Liver (tissue), 7 donors: ENCODE measurements at regions not wholly inside any gene's neighbourhood (a gene's known extent, or its start where the extent isn't known, plus 50 kb on each side); places are given as distances from the start of the nearest gene placed in this dataset.
A peak's percentile ranks its signal among the peaks of the same experiment; 100 is the strongest.

ENCODE experiments used
- DNase-seq: peaks from one replicate; pipeline ENCODE4 v3.0.0-alpha.2; 2017; ENCODE audit warnings: low spot score
- H3K27ac ChIP-seq, 2 donors: one replicate each; pipeline ENCODE4 v1.7.0; 2013; ENCODE audit warnings: inconsistent platforms in 2 of 2, low read length in 2 of 2, control low read depth in 1 of 2, low read depth in 1 of 2, mild to moderate bottlenecking in 1 of 2
- H3K27me3 ChIP-seq, 4 donors: one replicate each; pipeline versions ENCODE4 v1.6.1 to v1.7.0; 2013; ENCODE audit warnings: low read length in 3 of 4, inconsistent platforms in 1 of 4, mild to moderate bottlenecking in 1 of 4, moderate library complexity in 1 of 4; ENCODE audit not compliant: control insufficient read depth in 4 of 4, insufficient read depth in 4 of 4
- H3K36me3 ChIP-seq, 4 donors: one replicate each; pipeline versions ENCODE4 v1.6.1 to v1.7.0; 2013; ENCODE audit warnings: low read length in 3 of 4, mild to moderate bottlenecking in 3 of 4, low read depth in 1 of 4, moderate library complexity in 1 of 4; ENCODE audit not compliant: control insufficient read depth in 4 of 4, insufficient read depth in 3 of 4
- H3K4me1 ChIP-seq, 4 donors: one replicate each; pipeline versions ENCODE4 v1.6.1 to v1.7.0; 2013; ENCODE audit warnings: low read length in 3 of 4, mild to moderate bottlenecking in 3 of 4, moderate library complexity in 1 of 4; ENCODE audit not compliant: control insufficient read depth in 4 of 4, insufficient read depth in 4 of 4
- H3K4me3 ChIP-seq, 3 donors: one replicate each; pipeline versions ENCODE4 v1.6.1 to v1.7.0; 2013; ENCODE audit warnings: low read length in 3 of 3, control low read depth in 1 of 3, low read depth in 1 of 3, mild to moderate bottlenecking in 1 of 3
- H3K9ac ChIP-seq, 2 donors: one replicate each; pipeline ENCODE4 v1.7.0; 2013; ENCODE audit warnings: low read length in 2 of 2, mild to moderate bottlenecking in 2 of 2, moderate library complexity in 2 of 2, control low read depth in 1 of 2, low read depth in 1 of 2
- H3K9me3 ChIP-seq, 4 donors: one replicate each; pipeline versions ENCODE4 v1.6.1 to v1.7.0; 2013; ENCODE audit warnings: low read length in 3 of 4; ENCODE audit not compliant: control insufficient read depth in 4 of 4
- FOXA2 ChIP-seq: IDR thresholded peaks from 2 replicates; pipeline ENCODE4 v1.6.1; 2016; ENCODE audit warnings: antibody characterized with exemption
- GABPA ChIP-seq, 2 donors: IDR thresholded peaks in 1 of 2; conservative IDR thresholded peaks in 1 of 2; 2 replicates each; pipeline ENCODE4 v1.6.1; 2016; ENCODE audit warnings: antibody characterized with exemption in 2 of 2, mild to moderate bottlenecking in 1 of 2, moderate library complexity in 1 of 2
- HNF4G ChIP-seq: IDR thresholded peaks from 2 replicates; pipeline ENCODE4 v1.6.1; 2016; ENCODE audit warnings: antibody characterized with exemption
- JUND ChIP-seq, 2 donors: IDR thresholded peaks; 2 replicates each; pipeline ENCODE4 v1.6.1; 2016; ENCODE audit warnings: antibody characterized with exemption in 2 of 2
- NR2F2 ChIP-seq: IDR thresholded peaks from 2 replicates; pipeline ENCODE4 v1.6.1; 2016; ENCODE audit warnings: antibody characterized with exemption
- RXRA ChIP-seq, 2 donors: IDR thresholded peaks; 2 replicates each; pipeline ENCODE4 v1.6.1; 2017 to 2018; ENCODE audit warnings: antibody characterized with exemption in 2 of 2, mild to moderate bottlenecking in 1 of 2
- SP1 ChIP-seq: IDR thresholded peaks from 2 replicates; pipeline ENCODE4 v1.6.1; 2018; ENCODE audit warnings: antibody characterized with exemption, mild to moderate bottlenecking
- TAF1 ChIP-seq: conservative IDR thresholded peaks from 2 replicates; pipeline ENCODE4 v1.6.1; 2016; ENCODE audit warnings: antibody characterized with exemption, mild to moderate bottlenecking
- YY1 ChIP-seq: IDR thresholded peaks from 2 replicates; pipeline ENCODE4 v1.6.1; 2016; ENCODE audit warnings: antibody characterized with exemption, mild to moderate bottlenecking
- WGBS: extraction: QIAGEN DNeasy Blood & Tissue Kit; methylation state at CpG from one replicate; pipeline ENCODE4 v1.1.7; 2013; 5-methylcytosine and 5-hydroxymethylcytosine counted together
- TF ChIP-seq, protein P1 (sequence below): IDR thresholded peaks from 2 replicates; pipeline ENCODE4 v1.6.1; 2016; ENCODE audit warnings: antibody characterized with exemption, mild to moderate bottlenecking
- TF ChIP-seq, protein P2 (sequence below): IDR thresholded peaks from 2 replicates; pipeline ENCODE4 v1.6.1; 2016; ENCODE audit warnings: antibody characterized with exemption
- TF ChIP-seq, protein P3 (sequence below): IDR thresholded peaks from 2 replicates; pipeline ENCODE4 v1.6.1; 2016; ENCODE audit warnings: antibody characterized with exemption
- TF ChIP-seq, protein P4 (sequence below): IDR thresholded peaks from 2 replicates; pipeline ENCODE4 v1.6.1; 2016; ENCODE audit warnings: antibody characterized with exemption
- donor health status: healthy.
- donor health status: healthy.
- donor health status: healthy.
- donor health status: healthy.

DNA sequence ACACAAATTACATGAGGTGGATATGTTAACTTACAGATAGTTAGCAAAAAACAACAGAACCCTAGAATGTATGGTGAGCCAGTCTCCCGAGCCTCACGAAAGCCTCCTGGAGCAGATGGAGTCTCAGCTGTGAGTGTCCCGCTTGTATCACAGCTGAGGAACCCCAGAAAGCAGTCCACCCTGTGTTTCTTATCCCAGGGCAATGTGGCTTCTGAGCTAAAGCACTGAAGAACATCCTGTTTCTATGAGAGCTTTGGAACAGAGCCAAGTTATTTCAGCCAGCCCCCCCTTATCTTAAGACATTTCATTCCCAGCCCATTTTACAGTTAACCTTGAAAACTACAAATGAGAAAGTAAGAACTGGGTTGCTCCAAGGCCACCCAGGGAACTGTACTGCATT lies 1220.9 kb upstream of the CDH6 start:
- WGBS = 65% methylated on average over 3 of the region's 3 CpGs
- H3K9me3 ChIP-seq = no peaks in the 10 kb centered on the region
- no peak for TF ChIP-seq SP1
- TF ChIP-seq RXRA (IDR thresholded peaks at IDR 0.05) = no peak
- TF ChIP-seq, protein P1, sequence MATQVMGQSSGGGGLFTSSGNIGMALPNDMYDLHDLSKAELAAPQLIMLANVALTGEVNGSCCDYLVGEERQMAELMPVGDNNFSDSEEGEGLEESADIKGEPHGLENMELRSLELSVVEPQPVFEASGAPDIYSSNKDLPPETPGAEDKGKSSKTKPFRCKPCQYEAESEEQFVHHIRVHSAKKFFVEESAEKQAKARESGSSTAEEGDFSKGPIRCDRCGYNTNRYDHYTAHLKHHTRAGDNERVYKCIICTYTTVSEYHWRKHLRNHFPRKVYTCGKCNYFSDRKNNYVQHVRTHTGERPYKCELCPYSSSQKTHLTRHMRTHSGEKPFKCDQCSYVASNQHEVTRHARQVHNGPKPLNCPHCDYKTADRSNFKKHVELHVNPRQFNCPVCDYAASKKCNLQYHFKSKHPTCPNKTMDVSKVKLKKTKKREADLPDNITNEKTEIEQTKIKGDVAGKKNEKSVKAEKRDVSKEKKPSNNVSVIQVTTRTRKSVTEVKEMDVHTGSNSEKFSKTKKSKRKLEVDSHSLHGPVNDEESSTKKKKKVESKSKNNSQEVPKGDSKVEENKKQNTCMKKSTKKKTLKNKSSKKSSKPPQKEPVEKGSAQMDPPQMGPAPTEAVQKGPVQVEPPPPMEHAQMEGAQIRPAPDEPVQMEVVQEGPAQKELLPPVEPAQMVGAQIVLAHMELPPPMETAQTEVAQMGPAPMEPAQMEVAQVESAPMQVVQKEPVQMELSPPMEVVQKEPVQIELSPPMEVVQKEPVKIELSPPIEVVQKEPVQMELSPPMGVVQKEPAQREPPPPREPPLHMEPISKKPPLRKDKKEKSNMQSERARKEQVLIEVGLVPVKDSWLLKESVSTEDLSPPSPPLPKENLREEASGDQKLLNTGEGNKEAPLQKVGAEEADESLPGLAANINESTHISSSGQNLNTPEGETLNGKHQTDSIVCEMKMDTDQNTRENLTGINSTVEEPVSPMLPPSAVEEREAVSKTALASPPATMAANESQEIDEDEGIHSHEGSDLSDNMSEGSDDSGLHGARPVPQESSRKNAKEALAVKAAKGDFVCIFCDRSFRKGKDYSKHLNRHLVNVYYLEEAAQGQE = no peak
- TF ChIP-seq, protein P2, sequence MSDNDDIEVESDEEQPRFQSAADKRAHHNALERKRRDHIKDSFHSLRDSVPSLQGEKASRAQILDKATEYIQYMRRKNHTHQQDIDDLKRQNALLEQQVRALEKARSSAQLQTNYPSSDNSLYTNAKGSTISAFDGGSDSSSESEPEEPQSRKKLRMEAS = no peak
- TF ChIP-seq, protein P3, sequence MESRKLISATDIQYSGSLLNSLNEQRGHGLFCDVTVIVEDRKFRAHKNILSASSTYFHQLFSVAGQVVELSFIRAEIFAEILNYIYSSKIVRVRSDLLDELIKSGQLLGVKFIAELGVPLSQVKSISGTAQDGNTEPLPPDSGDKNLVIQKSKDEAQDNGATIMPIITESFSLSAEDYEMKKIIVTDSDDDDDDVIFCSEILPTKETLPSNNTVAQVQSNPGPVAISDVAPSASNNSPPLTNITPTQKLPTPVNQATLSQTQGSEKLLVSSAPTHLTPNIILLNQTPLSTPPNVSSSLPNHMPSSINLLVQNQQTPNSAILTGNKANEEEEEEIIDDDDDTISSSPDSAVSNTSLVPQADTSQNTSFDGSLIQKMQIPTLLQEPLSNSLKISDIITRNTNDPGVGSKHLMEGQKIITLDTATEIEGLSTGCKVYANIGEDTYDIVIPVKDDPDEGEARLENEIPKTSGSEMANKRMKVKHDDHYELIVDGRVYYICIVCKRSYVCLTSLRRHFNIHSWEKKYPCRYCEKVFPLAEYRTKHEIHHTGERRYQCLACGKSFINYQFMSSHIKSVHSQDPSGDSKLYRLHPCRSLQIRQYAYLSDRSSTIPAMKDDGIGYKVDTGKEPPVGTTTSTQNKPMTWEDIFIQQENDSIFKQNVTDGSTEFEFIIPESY = no peak
- TF ChIP-seq YY1 = no peak
- TF ChIP-seq NR2F2 = no peak
- TF ChIP-seq HNF4G = no peak
- no peak for TF ChIP-seq FOXA2
- TF ChIP-seq GABPA (IDR thresholded peaks at IDR 0.05 in 1 of 2, conservative IDR thresholded peaks at IDR 0.05 in 1 of 2) = no peak

DNA sequence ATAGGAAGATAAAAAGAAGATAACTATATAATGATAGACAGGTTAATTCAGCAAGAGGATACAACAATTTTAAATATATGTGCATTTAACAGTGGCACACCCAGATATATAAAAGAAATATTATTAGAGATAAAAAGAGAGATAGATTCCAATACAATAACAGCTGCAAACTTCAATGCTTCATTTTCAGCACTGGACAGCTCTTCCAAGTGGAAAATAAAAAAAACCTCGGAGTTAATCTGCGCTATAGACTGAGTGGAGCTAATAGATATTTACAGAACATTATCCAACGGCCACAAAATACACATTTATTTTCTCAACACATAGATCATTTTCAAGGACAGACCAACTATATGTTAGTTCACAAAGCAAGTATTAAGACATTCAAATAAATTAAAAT lies 1229.5 kb upstream of the CDH6 start:
- DNase-seq = no peak
- no peaks in the 10 kb centered on the region for H3K4me1 ChIP-seq
- no peaks in the 10 kb centered on the region for H3K9me3 ChIP-seq
- 50% methylated on average over 3 of the region's 3 CpGs for WGBS
- H3K4me3 ChIP-seq = no peak overlapping the region
- H3K36me3 ChIP-seq = no peaks in the 10 kb centered on the region
- H3K27me3 ChIP-seq = no peaks in the 10 kb centered on the region
- no peak overlapping the region for H3K27ac ChIP-seq
- no peak overlapping the region for H3K9ac ChIP-seq
- TF ChIP-seq, protein P4, sequence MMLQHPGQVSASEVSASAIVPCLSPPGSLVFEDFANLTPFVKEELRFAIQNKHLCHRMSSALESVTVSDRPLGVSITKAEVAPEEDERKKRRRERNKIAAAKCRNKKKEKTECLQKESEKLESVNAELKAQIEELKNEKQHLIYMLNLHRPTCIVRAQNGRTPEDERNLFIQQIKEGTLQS = no peak
- TF ChIP-seq JUND (IDR thresholded peaks at IDR 0.05) (no peak), HNF4G (no peak), GABPA (IDR thresholded peaks at IDR 0.05 in 1 of 2, conservative IDR thresholded peaks at IDR 0.05 in 1 of 2) (no peak), TAF1 (no peak)
- TF ChIP-seq, protein P1 = peak; percentile 95

More for the DNA sequence above, 1220.9 kb upstream of the CDH6 start:
- DNase-seq = no peak
- Histone ChIP-seq H3K27me3 (no peaks in the 10 kb centered on the region), H3K27ac (no peak overlapping the region), H3K4me1 (no peaks in the 10 kb centered on the region), H3K36me3 (no peaks in the 10 kb centered on the region), H3K9ac (no peak overlapping the region), H3K4me3 (no peak overlapping the region)
